WTC11 (cell line): ENCODE measurements at regions not wholly inside any gene's neighbourhood (a gene's known extent, or its start where the extent isn't known, plus 50 kb on each side); places are given as distances from the start of the nearest gene placed in this dataset.

Experiments
- ATF2 ChIP-seq: sonication (generic); formaldehyde crosslinking; IDR thresholded peaks from 2 replicates; pipeline ENCODE4 v1.8.1; 2022; ENCODE audit warnings: low read depth, missing genetic modification reagents, borderline replicate concordance
- CTCF ChIP-seq: fragments of 200-600 bp; IDR thresholded peaks from 2 replicates; pipeline ENCODE4 v1.8.0; 2022; ENCODE audit warnings: antibody characterized with exemption
- E2F1 ChIP-seq: sonication (generic); formaldehyde crosslinking; IDR thresholded peaks from 2 replicates; pipeline ENCODE4 v1.8.0; 2022; ENCODE audit warnings: mild to moderate bottlenecking, missing genetic modification reagents
- ESRRA ChIP-seq: sonication (generic); formaldehyde crosslinking; IDR thresholded peaks from 2 replicates; pipeline ENCODE4 v1.8.1; 2022; ENCODE audit warnings: mild to moderate bottlenecking, missing genetic modification reagents, borderline replicate concordance
- IRF2 ChIP-seq: sonication (generic); formaldehyde crosslinking; IDR thresholded peaks from 2 replicates; pipeline ENCODE4 v1.8.0; 2022; ENCODE audit warnings: low read depth, missing genetic modification reagents, borderline replicate concordance
- NR2C2 ChIP-seq: sonication (generic); formaldehyde crosslinking; IDR thresholded peaks from 2 replicates; pipeline ENCODE4 v1.8.0; 2022; ENCODE audit warnings: mild to moderate bottlenecking, missing genetic modification reagents
- TEAD1 ChIP-seq: sonication (generic); formaldehyde crosslinking; IDR thresholded peaks from 2 replicates; pipeline ENCODE4 v1.8.0; 2022; ENCODE audit warnings: mild to moderate bottlenecking, missing genetic modification reagents
- USF1 ChIP-seq: sonication (generic); formaldehyde crosslinking; IDR thresholded peaks from 2 replicates; pipeline ENCODE4 v1.8.0; 2022; ENCODE audit warnings: mild to moderate bottlenecking, missing genetic modification reagents
- USF2 ChIP-seq: sonication (generic); formaldehyde crosslinking; IDR thresholded peaks from 2 replicates; pipeline ENCODE4 v1.8.1; 2023; ENCODE audit warnings: mild to moderate bottlenecking, missing genetic modification reagents, moderate library complexity
- ZNF138 ChIP-seq: sonication (generic); formaldehyde crosslinking; conservative IDR thresholded peaks from 2 replicates; pipeline ENCODE4 v1.8.1; 2022; ENCODE audit warnings: mild to moderate bottlenecking, moderate library complexity, missing genetic modification reagents
- ZNF232 ChIP-seq: sonication (generic); formaldehyde crosslinking; IDR thresholded peaks from 2 replicates; pipeline ENCODE4 v1.8.0; 2022; ENCODE audit warnings: mild to moderate bottlenecking, missing genetic modification reagents
- ZNF396 ChIP-seq: fragments of 250-450 bp; sonication (Bioruptor Pico); IDR thresholded peaks from 2 replicates; pipeline ENCODE4 v1.8.0; 2021; ENCODE audit warnings: mild to moderate bottlenecking, moderate library complexity, borderline replicate concordance

GRCh38 chr13:37295071-37295470 is 189.6 kb upstream of the CSNK1A1L start:
- TF ChIP-seq CTCF (no peak), USF2 (CRISPR knock-in tag) (no peak), NR2C2 (CRISPR knock-in tag) (no peak), TEAD1 (CRISPR knock-in tag) (no peak), E2F1 (no peak), ATF2 (CRISPR knock-in tag) (no peak), ZNF396 (no peak), USF1 (no peak), ZNF138 (CRISPR knock-in tag) (no peak), ESRRA (no peak), IRF2 (CRISPR knock-in tag) (no peak), ZNF232 (no peak)
